HG03469 (cell line): ENCODE measurements at regions not wholly inside any gene's neighbourhood (a gene's known extent, or its start where the extent isn't known, plus 50 kb on each side); places are given as distances from the start of the nearest gene placed in this dataset.

Experiments used
- ATAC-seq: cut with Tn5 transposase; IDR thresholded peaks from one replicate; pipeline ENCODE4 v1.9.1; 2021; ENCODE audit warnings: mild to moderate bottlenecking, moderate library complexity, moderate number of reproducible peaks; ENCODE audit not compliant: unreplicated experiment

- ATAC-seq: no peak
Measured at GRCh38 chr18:61057443-61057842, 275.8 kb upstream of the CDH20 start.

- ATAC-seq: no peak
Measured at GRCh38 chr18:61062258-61062657, 271.0 kb upstream of the CDH20 start.

GRCh38 chr18:61064911-61065310 lies 268.3 kb upstream of the CDH20 start:
- no peak for ATAC-seq

- no peak for ATAC-seq
Measured at GRCh38 chr18:61076986-61077385, 256.2 kb upstream of the CDH20 start.

- no peak for ATAC-seq
Measured at GRCh38 chr18:61079714-61080113, 253.5 kb upstream of the CDH20 start.

- ATAC-seq: no peak
Measured at GRCh38 chr18:61080954-61081528, 252.2 kb upstream of the CDH20 start.

GRCh38 chr18:61082976-61083630 lies 250.1 kb upstream of the CDH20 start:
- no peak for ATAC-seq

GRCh38 chr18:61085036-61085435 lies 248.2 kb upstream of the CDH20 start:
- no peak for ATAC-seq

- no peak for ATAC-seq
Measured at GRCh38 chr18:61085761-61086160, 247.5 kb upstream of the CDH20 start.

GRCh38 chr18:61086657-61087056 lies 246.6 kb upstream of the CDH20 start:
- no peak for ATAC-seq

- ATAC-seq: no peak
Measured at GRCh38 chr18:61091379-61091778, 241.9 kb upstream of the CDH20 start.

- ATAC-seq: no peak
Measured at GRCh38 chr18:61093965-61094364, 239.3 kb upstream of the CDH20 start.

GRCh38 chr18:61096226-61096625 lies 237.0 kb upstream of the CDH20 start:
- ATAC-seq: no peak

GRCh38 chr18:61107113-61107512 lies 226.1 kb upstream of the CDH20 start:
- no peak for ATAC-seq

GRCh38 chr18:61108706-61109105 lies 224.5 kb upstream of the CDH20 start:
- no peak for ATAC-seq

GRCh38 chr18:61123309-61123708 lies 209.9 kb upstream of the CDH20 start:
- ATAC-seq: no peak

- no peak for ATAC-seq
Measured at GRCh38 chr18:61127714-61128467, 205.3 kb upstream of the CDH20 start.

- no peak for ATAC-seq
Measured at GRCh38 chr18:61129001-61129400, 204.2 kb upstream of the CDH20 start.

- no peak for ATAC-seq
Measured at GRCh38 chr18:61132031-61132430, 201.2 kb upstream of the CDH20 start.

GRCh38 chr18:61133783-61134182 lies 199.4 kb upstream of the CDH20 start:
- no peak for ATAC-seq

- no peak for ATAC-seq
Measured at GRCh38 chr18:61136711-61137251, 196.4 kb upstream of the CDH20 start.

- ATAC-seq: no peak
Measured at GRCh38 chr18:61141691-61142090, 191.5 kb upstream of the CDH20 start.
